K562 (cell line): ENCODE measurements at regions not wholly inside any gene's neighbourhood (a gene's known extent, or its start where the extent isn't known, plus 50 kb on each side); places are given as distances from the start of the nearest gene placed in this dataset.

Experiments used
- CHD2 ChIP-seq: IDR thresholded peaks from 2 replicates; pipeline ENCODE4 v1.6.1; 2011; ENCODE audit warnings: low read depth, low read length
- CTCF ChIP-seq, 3 experiments: IDR thresholded peaks in 2 of 3; conservative IDR thresholded peaks in 1 of 3; 2 replicates each; pipeline ENCODE4 v1.5.1; 2011 to 2012; ENCODE audit warnings: low read length in 3 of 3, mild to moderate bottlenecking in 3 of 3, control low read depth in 2 of 3, improper control_type of control experiment in 1 of 3, inconsistent platforms in 1 of 3, low read depth in 1 of 3, mixed read lengths in 1 of 3, moderate library complexity in 1 of 3; ENCODE audit not compliant: insufficient read depth in 2 of 3
- DDX20 ChIP-seq: fragments of 450-650 bp; IDR thresholded peaks from 2 replicates; pipeline ENCODE4 v1.6.1; 2016; ENCODE audit warnings: missing genetic modification characterization, low read depth, mild to moderate bottlenecking, missing compliant biosample characterization, moderate library complexity
- EGR1 ChIP-seq: fragments of 450-650 bp; conservative IDR thresholded peaks from 2 replicates; pipeline ENCODE4 v1.6.1; 2017; ENCODE audit warnings: mild to moderate bottlenecking
- NELFE ChIP-seq: IDR thresholded peaks from 2 replicates; pipeline ENCODE4 v1.6.1; 2011; ENCODE audit warnings: mild to moderate bottlenecking; ENCODE audit not compliant: insufficient read depth, insufficient read length
- POLR2AphosphoS5 ChIP-seq: IDR thresholded peaks from 2 replicates; pipeline ENCODE4 v1.6.1; 2011; ENCODE audit warnings: mild to moderate bottlenecking, low read depth, low read length, moderate library complexity; ENCODE audit not compliant: control insufficient read depth, insufficient read depth
- ZNF12 ChIP-seq: sonication (generic); formaldehyde crosslinking; IDR thresholded peaks from 2 replicates; pipeline ENCODE4 v1.4.0; 2020; ENCODE audit warnings: mild to moderate bottlenecking, missing genetic modification reagents
- ZNF239 ChIP-seq: fragments of 250-450 bp; sonication (Bioruptor Pico); IDR thresholded peaks from 2 replicates; pipeline ENCODE4 v1.4.0; 2020; ENCODE audit warnings: mild to moderate bottlenecking

- TF ChIP-seq CHD2 (no peak), ZNF239 (CRISPR knock-in tag) (no peak), NELFE (no peak), EGR1 (no peak), POLR2AphosphoS5 (no peak), ZNF12 (CRISPR knock-in tag) (no peak), CTCF (IDR thresholded peaks at IDR 0.05 in 2 of 3, conservative IDR thresholded peaks at IDR 0.05 in 1 of 3; ENCODE audit: insufficient read depth in 2 of 3, low read depth in 1 of 3, low read length in 3 of 3) (no peak), DDX20 (tag) (no peak)
These were observed 74.6 kb downstream of the MRPL36 start for GRCh38 chr5:1724822-1725602.
